HepG2 (cell line): ENCODE measurements at regions not wholly inside any gene's neighbourhood (a gene's known extent, or its start where the extent isn't known, plus 50 kb on each side); places are given as distances from the start of the nearest gene placed in this dataset.

Source experiments
- ATAC-seq: fragments of 200-7000 bp; cut with Tn5 transposase; 3 replicates; pipeline ENCODE4 v1.9.1; 2020; ENCODE audit warnings: mild to moderate bottlenecking, moderate library complexity
- BruUV-seq: library from RNA; stranded (reverse); fragments of 400-500 nt; replicated peaks from 2 replicates; lab custom pipeline; 2021; lab: Mats Ljungman, UMichigan
- CTCF ChIA-PET: fragments of 300-600 bp; formaldehyde crosslinking; extraction: SDS; loops from one replicate; lab custom pipeline; 2021; ENCODE audit warnings: low total read pairs, inconsistent platforms, low intra/inter-chr PET ratio; lab: Yijun Ruan, JAX
- POLR2A ChIA-PET: fragments of 350-600 bp; sonication (Branson Sonifier 250); formaldehyde crosslinking; loops from one replicate; lab custom pipeline; 2020; ENCODE audit warnings: antibody characterized with exemption, inconsistent platforms; lab: Yijun Ruan, JAX
- DNase-seq: peaks from one replicate; pipeline ENCODE4 v3.0.0-alpha.2; 2015; ENCODE audit warnings: low spot score
- FAIRE-seq: peaks from 3 replicates; lab custom pipeline; 2011; peaks lifted over from hg19 to GRCh38; lab: Jason Lieb, UNC
- H2AFZ ChIP-seq: one replicate; pipeline ENCODE4 v1.6.1; 2011; ENCODE audit warnings: low read length, inconsistent platforms
- H3K27ac ChIP-seq: fragments of 300-600 bp; 3 replicates; pipeline ENCODE4 v1.8.0; 2011; ENCODE audit warnings: mixed run types, mild to moderate bottlenecking, mixed read lengths, low read length, inconsistent platforms; ENCODE audit not compliant: insufficient read depth; ENCODE audit errors: extremely low read length
- H3K27me3 ChIP-seq, 2 experiments: fragments of 200-600 bp in 1 of 2; 2 replicates in 1 of 2; 3 replicates in 1 of 2; pipeline versions ENCODE4 v1.6.0 to v1.8.0; 2011; ENCODE audit warnings: low read length in 2 of 2, mild to moderate bottlenecking in 2 of 2, moderate library complexity in 2 of 2, inconsistent platforms in 1 of 2; ENCODE audit not compliant: insufficient read depth in 2 of 2, control insufficient read depth in 1 of 2
- H3K36me3 ChIP-seq, 2 experiments: fragments of 200-600 bp in 1 of 2; replicated peaks in 1 of 2; 2 replicates in 1 of 2; 3 replicates in 1 of 2; pipeline versions ENCODE4 v1.5.1 to v1.8.0; 2011; ENCODE audit warnings: low read length in 2 of 2, inconsistent platforms in 1 of 2; ENCODE audit not compliant: insufficient read depth in 2 of 2, control insufficient read depth in 1 of 2
- H3K4me1 ChIP-seq: 2 replicates; pipeline ENCODE4 v1.5.1; 2012; ENCODE audit warnings: low read length, inconsistent platforms; ENCODE audit not compliant: insufficient read depth
- H3K4me2 ChIP-seq: 2 replicates; pipeline ENCODE4 v1.6.0; 2011; ENCODE audit warnings: low read depth, low read length, inconsistent platforms
- H3K4me3 ChIP-seq, 3 experiments: fragments of 200-600 bp in 1 of 3; sonication (generic), shearing (Covaris generic) in 1 of 3; replicated peaks in 1 of 3; 2 replicates each; pipeline ENCODE4 v1.5.1; 2011 to 2016; ENCODE audit warnings: low read length in 3 of 3, inconsistent platforms in 2 of 3, low read depth in 2 of 3, mild to moderate bottlenecking in 2 of 3, control low read depth in 1 of 3, mixed read lengths in 1 of 3; ENCODE audit not compliant: insufficient read depth in 1 of 3
- H3K79me2 ChIP-seq: one replicate; pipeline ENCODE4 v1.6.1; 2011; ENCODE audit warnings: low read length, inconsistent platforms; ENCODE audit not compliant: insufficient read depth
- H3K9ac ChIP-seq: 2 replicates; pipeline ENCODE4 v1.6.0; 2011; ENCODE audit warnings: mild to moderate bottlenecking, low read depth, low read length, inconsistent platforms; ENCODE audit not compliant: insufficient read depth
- H3K9me3 ChIP-seq: 2 replicates; pipeline ENCODE4 v1.5.1; 2012; ENCODE audit warnings: mild to moderate bottlenecking, low read length
- H4K20me1 ChIP-seq: 2 replicates; pipeline ENCODE4 v1.6.0; 2011; ENCODE audit warnings: inconsistent platforms, mild to moderate bottlenecking, low read length, moderate library complexity; ENCODE audit not compliant: insufficient read depth
- ELF3 ChIP-seq: IDR thresholded peaks from 2 replicates; pipeline ENCODE4 v1.6.1; 2016; ENCODE audit warnings: missing genetic modification reagents, missing compliant biosample characterization
- FOXA3 ChIP-seq: IDR thresholded peaks from 2 replicates; pipeline ENCODE4 v1.6.1; 2016; ENCODE audit warnings: missing genetic modification reagents, missing compliant biosample characterization
- HNRNPH1 ChIP-seq: fragments of 200-400 bp; formaldehyde crosslinking; optimal IDR thresholded peaks from 2 replicates; pipeline ENCODE3; 2017; ENCODE audit warnings: mild to moderate bottlenecking, low read depth, low read length
- RARA ChIP-seq: IDR thresholded peaks from 2 replicates; pipeline ENCODE4 v1.6.1; 2016; ENCODE audit warnings: missing genetic modification reagents, missing compliant biosample characterization
- SOX13 ChIP-seq, 3 experiments: fragments of 450-650 bp in 1 of 3; sonication (generic) in 1 of 3; formaldehyde crosslinking in 1 of 3; IDR thresholded peaks in 2 of 3; conservative IDR thresholded peaks in 1 of 3; 2 replicates each; pipeline versions ENCODE4 v1.5.0 to v1.6.1; 2016 to 2020; ENCODE audit warnings: antibody characterized with exemption in 1 of 3, mild to moderate bottlenecking in 1 of 3, missing compliant biosample characterization in 1 of 3, missing genetic modification reagents in 1 of 3, moderate library complexity in 1 of 3
- SOX5 ChIP-seq: IDR thresholded peaks from 2 replicates; pipeline ENCODE4 v1.6.1; 2016; ENCODE audit warnings: borderline replicate concordance
- TFAP4 ChIP-seq: sonication (generic); IDR thresholded peaks from 2 replicates; pipeline ENCODE4 v1.6.1; 2016; ENCODE audit warnings: low read depth, borderline replicate concordance
- XBP1 ChIP-seq: sonication (generic); formaldehyde crosslinking; IDR thresholded peaks from 2 replicates; pipeline ENCODE4 v1.5.0; 2020; ENCODE audit warnings: missing genetic modification reagents
- ZNF260 ChIP-seq: sonication (generic); formaldehyde crosslinking; IDR thresholded peaks from 2 replicates; pipeline ENCODE4 v1.4.0; 2020; ENCODE audit warnings: missing genetic modification reagents, low read depth, mild to moderate bottlenecking, borderline replicate concordance
- ZNF263 ChIP-seq: sonication (generic); formaldehyde crosslinking; IDR thresholded peaks from 2 replicates; pipeline ENCODE4 v1.4.0; 2020; ENCODE audit warnings: missing genetic modification reagents
- ZNF3 ChIP-seq: IDR thresholded peaks from 2 replicates; pipeline ENCODE4 v1.7.0; 2017; ENCODE audit warnings: inconsistent platforms
- ZNF441 ChIP-seq: sonication (generic); formaldehyde crosslinking; IDR thresholded peaks from 2 replicates; pipeline ENCODE4 v1.7.0; 2021; ENCODE audit warnings: missing genetic modification reagents, borderline replicate concordance
- ZNF546 ChIP-seq: sonication (generic); formaldehyde crosslinking; conservative IDR thresholded peaks from 2 replicates; pipeline ENCODE4 v1.8.1; 2023; ENCODE audit warnings: mild to moderate bottlenecking, missing genetic modification reagents
- WGBS: methylation state at CpG from one replicate; pipeline ENCODE4 v1.1.6; 2017; ENCODE audit warnings: low lambda C conversion rate; 5-methylcytosine and 5-hydroxymethylcytosine counted together
- in situ Hi-C: cut with HindIII; loops from 2 replicates; pipeline ENCODE4 v1.10.0; 2017; ENCODE audit warnings: low pct_unique_long_range_greater_than_20kb; ENCODE audit not compliant: extremely low pct_ligation_motif_present
- intact Hi-C: fragments of 100-400 bp; cut with micrococcal nuclease; formaldehyde crosslinking; loops from one replicate; pipeline ENCODE4 v1.10.0; 2022; ENCODE audit not compliant: unreplicated experiment
- TF ChIP-seq, protein P1 (sequence below): IDR thresholded peaks from 2 replicates; pipeline ENCODE4 v1.6.1; 2016; ENCODE audit warnings: missing compliant biosample characterization, missing genetic modification reagents, borderline replicate concordance

DNA sequence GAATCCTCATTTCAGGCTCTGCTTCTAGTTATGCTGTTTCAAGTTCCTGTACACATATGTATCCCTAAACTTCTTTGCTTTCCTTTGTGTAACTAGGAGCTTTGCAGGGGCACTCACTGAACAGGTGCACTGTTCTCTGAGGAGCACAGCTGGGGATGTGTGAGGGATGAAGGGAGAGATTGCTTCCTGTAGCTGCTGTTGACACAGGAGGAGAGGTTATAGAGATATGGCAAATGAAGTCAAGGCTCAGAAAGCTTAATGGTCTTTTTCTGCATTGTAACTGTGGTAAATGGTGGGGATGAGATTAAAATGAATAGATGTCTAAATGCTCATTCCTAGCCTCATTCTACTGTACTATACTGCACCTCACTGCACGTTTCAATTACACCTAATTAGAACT lies 454.3 kb downstream of the BTBD3 start:
- ChIA-PET CTCF (no interaction called here), POLR2A (no interaction called here)
- Histone ChIP-seq H4K20me1 (no peaks in the 10 kb centered on the region), H3K4me2 (no peak overlapping the region), H3K9ac (no peak overlapping the region), H3K27ac (no peak overlapping the region), H2AFZ (no peak overlapping the region), H3K27me3 (no peaks in the 10 kb centered on the region), H3K4me1 (no peaks in the 10 kb centered on the region), H3K79me2 (no peaks in the 10 kb centered on the region), H3K36me3 (no peaks in the 10 kb centered on the region)
- FAIRE-seq: no peak
- DNase-seq: no peak
- in situ Hi-C loops: no loop called here
- intact Hi-C loops: no loop called here
- ATAC-seq: no peak
- 0% methylated on average over 1 of the region's 1 CpG for WGBS
- no TSS peak for BruUV-seq
- TF ChIP-seq ZNF263 (CRISPR knock-in tag) (peak; percentile 61; the same call in 1 of the 2 replicates), ZNF3 (CRISPR knock-in tag) (no peak), ZNF441 (CRISPR knock-in tag) (no peak), ZNF546 (CRISPR knock-in tag) (no peak), HNRNPH1 (no peak)
- TF ChIP-seq, all 625 proteins: peak for 1
- no peaks in the 10 kb centered on the region for H3K9me3 ChIP-seq
- no peak overlapping the region for H3K4me3 ChIP-seq

DNA sequence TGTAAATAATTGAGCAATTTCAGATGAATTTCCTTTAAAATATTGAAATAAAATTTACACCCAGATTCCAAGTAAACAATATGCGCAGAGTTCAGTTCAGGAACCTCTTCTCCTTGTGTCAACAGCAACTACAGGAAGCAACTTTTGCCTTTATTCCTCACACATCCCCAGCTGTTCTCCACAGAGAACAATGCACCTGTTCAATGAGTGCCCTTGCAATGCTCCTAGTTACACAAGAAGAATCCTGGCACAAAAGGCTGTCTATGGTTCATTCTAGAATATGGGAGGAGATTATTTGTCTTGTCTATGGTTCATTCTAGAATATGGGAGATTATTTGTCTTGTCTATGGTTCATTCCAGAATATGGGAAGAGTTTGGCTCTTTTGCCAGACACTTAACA lies 454.9 kb downstream of the BTBD3 start:
- peak; percentile 55; the same call in 2 of the 3 replicates for ATAC-seq
- BruUV-seq: no TSS peak
- TF ChIP-seq FOXA3 (CRISPR knock-in tag) (0 out of 2 replicates have a peak, but pooled peaks have one; percentile 14), SOX13 (IDR thresholded peaks at IDR 0.05) (peak; percentile 30; the same call in 1 of the 2 replicates), SOX13 (CRISPR knock-in tag; conservative IDR thresholded peaks at IDR 0.05 in 1 of 2, IDR thresholded peaks at IDR 0.05 in 1 of 2) (peak in 1 of 2 experiments; percentile 86; a peak in 2 of 4 replicates), ELF3 (CRISPR knock-in tag) (peak; percentile 47), TFAP4 (peak; percentile 72), SOX5 (CRISPR knock-in tag) (peak; percentile 85), RARA (CRISPR knock-in tag) (0 out of 2 replicates have a peak, but pooled peaks have one; percentile 8), ZNF260 (CRISPR knock-in tag) (no peak), XBP1 (CRISPR knock-in tag) (no peak)
- TF ChIP-seq, protein P1, sequence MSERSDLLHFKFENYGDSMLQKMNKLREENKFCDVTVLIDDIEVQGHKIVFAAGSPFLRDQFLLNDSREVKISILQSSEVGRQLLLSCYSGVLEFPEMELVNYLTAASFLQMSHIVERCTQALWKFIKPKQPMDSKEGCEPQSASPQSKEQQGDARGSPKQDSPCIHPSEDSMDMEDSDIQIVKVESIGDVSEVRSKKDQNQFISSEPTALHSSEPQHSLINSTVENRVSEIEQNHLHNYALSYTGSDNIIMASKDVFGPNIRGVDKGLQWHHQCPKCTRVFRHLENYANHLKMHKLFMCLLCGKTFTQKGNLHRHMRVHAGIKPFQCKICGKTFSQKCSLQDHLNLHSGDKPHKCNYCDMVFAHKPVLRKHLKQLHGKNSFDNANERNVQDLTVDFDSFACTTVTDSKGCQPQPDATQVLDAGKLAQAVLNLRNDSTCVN: peak; percentile 85; the same call in 1 of the 2 replicates

More for the DNA sequence above, 454.9 kb downstream of the BTBD3 start:
- Histone ChIP-seq H3K4me2 (no peak overlapping the region), H3K9me3 (no peaks in the 10 kb centered on the region), H3K4me1 (no peaks in the 10 kb centered on the region), H3K4me3 (no peak overlapping the region), H3K79me2 (no peaks in the 10 kb centered on the region), H3K27me3 (no peaks in the 10 kb centered on the region), H2AFZ (no peak overlapping the region), H3K9ac (no peak overlapping the region), H4K20me1 (no peaks in the 10 kb centered on the region), H3K27ac (no peak overlapping the region), H3K36me3 (no peaks in the 10 kb centered on the region)
- ChIA-PET POLR2A (no interaction called here), CTCF (no interaction called here)
- 7% methylated on average over 1 of the region's 1 CpG for WGBS
- FAIRE-seq: no peak
- intact Hi-C loops: no loop called here
- in situ Hi-C loops: no loop called here
- DNase-seq: peak; percentile 16
